ENCODE measurements at regions not wholly inside any gene's neighbourhood (a gene's known extent, or its start where the extent isn't known, plus 50 kb on each side); places are given as distances from the start of the nearest gene placed in this dataset.

DNA sequence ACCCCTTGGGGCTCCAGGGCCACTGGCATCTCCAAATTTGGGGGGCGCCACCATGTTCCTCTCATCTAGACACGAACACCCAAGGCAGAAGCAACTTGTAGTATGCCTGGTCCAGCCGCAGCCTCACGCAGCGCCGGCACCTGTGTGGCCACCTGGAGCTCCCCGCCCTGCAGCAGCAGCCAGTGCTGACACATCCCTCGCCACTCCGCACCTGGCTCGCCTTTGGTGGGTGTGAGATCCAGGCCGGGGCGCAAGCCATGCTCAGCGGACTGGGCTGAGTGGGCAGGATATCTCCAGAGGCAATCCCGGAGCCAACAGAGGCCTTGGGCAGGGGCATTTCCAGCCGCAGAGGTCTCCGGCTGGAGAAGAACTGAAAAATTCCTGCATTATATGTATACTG lies 1563.7 kb downstream of the NCAM2 start:
- TF ChIP-seq, protein P1, sequence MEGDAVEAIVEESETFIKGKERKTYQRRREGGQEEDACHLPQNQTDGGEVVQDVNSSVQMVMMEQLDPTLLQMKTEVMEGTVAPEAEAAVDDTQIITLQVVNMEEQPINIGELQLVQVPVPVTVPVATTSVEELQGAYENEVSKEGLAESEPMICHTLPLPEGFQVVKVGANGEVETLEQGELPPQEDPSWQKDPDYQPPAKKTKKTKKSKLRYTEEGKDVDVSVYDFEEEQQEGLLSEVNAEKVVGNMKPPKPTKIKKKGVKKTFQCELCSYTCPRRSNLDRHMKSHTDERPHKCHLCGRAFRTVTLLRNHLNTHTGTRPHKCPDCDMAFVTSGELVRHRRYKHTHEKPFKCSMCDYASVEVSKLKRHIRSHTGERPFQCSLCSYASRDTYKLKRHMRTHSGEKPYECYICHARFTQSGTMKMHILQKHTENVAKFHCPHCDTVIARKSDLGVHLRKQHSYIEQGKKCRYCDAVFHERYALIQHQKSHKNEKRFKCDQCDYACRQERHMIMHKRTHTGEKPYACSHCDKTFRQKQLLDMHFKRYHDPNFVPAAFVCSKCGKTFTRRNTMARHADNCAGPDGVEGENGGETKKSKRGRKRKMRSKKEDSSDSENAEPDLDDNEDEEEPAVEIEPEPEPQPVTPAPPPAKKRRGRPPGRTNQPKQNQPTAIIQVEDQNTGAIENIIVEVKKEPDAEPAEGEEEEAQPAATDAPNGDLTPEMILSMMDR (IDR thresholded peaks at IDR 0.05): no peak
- TF ChIP-seq TCF7L2 (IDR thresholded peaks at IDR 0.05; ENCODE audit: low read depth, low read length): no peak
- no peak for TF ChIP-seq POLR2AphosphoS5 (IDR thresholded peaks at IDR 0.05; ENCODE audit: low read depth, low read length)

All from Panc1 (cell line).